ENCODE measurements at regions not wholly inside any gene's neighbourhood (a gene's known extent, or its start where the extent isn't known, plus 50 kb on each side); places are given as distances from the start of the nearest gene placed in this dataset.

DNA sequence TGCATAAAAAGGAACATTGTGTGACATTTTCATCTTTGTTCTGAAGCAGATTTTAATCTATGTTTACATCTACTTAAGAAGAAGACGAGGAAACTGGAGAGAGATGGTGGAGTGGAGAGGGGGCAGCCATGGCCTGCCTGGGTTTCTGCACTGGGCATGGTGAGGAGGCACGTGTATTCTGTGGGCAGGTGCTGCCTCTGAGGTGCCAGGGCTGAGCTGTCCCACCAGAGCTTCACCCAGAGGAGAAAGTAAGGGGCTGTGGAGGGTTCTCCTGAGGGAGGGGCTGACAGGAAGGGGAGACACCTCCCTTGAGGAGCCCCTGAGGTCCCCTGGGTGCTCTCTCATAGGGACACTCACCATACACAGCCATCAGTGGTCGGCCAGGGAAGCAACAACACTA lies 372.4 kb upstream of the OR4E1 start:
- Histone ChIP-seq H3K4me2 (ENCODE audit: low read length) (no peak overlapping the region), H3K9ac (no peak overlapping the region), H3K4me1 (no peaks in the 10 kb centered on the region), H2AFZ (no peak overlapping the region), H3K9me3 (ENCODE audit: control insufficient read depth, low read length) (no peaks in the 10 kb centered on the region), H3K36me3 (ENCODE audit: control insufficient read depth, insufficient read depth, low read length) (no peaks in the 10 kb centered on the region), H3K27ac (no peak overlapping the region), H3K4me3 (ENCODE audit: low read depth, low read length) (no peak overlapping the region), H3K79me2 (no peaks in the 10 kb centered on the region), H3K27me3 (ENCODE audit: control insufficient read depth, insufficient read depth, low read length) (no peaks in the 10 kb centered on the region)
- TF ChIP-seq, protein P1, sequence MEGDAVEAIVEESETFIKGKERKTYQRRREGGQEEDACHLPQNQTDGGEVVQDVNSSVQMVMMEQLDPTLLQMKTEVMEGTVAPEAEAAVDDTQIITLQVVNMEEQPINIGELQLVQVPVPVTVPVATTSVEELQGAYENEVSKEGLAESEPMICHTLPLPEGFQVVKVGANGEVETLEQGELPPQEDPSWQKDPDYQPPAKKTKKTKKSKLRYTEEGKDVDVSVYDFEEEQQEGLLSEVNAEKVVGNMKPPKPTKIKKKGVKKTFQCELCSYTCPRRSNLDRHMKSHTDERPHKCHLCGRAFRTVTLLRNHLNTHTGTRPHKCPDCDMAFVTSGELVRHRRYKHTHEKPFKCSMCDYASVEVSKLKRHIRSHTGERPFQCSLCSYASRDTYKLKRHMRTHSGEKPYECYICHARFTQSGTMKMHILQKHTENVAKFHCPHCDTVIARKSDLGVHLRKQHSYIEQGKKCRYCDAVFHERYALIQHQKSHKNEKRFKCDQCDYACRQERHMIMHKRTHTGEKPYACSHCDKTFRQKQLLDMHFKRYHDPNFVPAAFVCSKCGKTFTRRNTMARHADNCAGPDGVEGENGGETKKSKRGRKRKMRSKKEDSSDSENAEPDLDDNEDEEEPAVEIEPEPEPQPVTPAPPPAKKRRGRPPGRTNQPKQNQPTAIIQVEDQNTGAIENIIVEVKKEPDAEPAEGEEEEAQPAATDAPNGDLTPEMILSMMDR (IDR thresholded peaks at IDR 0.05): no peak

DNA sequence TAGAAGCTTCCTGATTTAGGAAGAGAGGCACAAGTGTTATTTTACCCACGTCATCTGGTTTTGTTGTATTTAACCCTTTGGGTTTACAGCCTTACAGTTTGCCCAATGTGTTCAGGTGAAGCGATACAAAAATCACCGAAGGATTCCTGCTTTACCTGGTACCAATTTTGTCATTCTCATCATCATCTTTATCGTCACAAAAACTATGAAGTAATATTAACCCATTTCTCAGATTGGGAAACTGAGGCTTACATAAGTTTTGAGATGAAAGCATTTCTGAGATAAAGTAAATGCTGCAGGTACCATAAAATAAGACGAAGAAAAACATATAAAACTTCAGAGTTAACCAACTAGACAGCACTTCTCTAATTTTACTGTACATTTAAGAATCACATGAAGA lies 370.6 kb upstream of the OR4E1 start:
- Histone ChIP-seq H3K79me2 (no peaks in the 10 kb centered on the region), H3K9me3 (ENCODE audit: control insufficient read depth, low read length) (no peaks in the 10 kb centered on the region), H3K27ac (no peak overlapping the region), H2AFZ (no peak overlapping the region), H3K36me3 (ENCODE audit: control insufficient read depth, insufficient read depth, low read length) (no peaks in the 10 kb centered on the region), H3K9ac (no peak overlapping the region), H3K4me2 (ENCODE audit: low read length) (no peak overlapping the region), H3K4me1 (no peaks in the 10 kb centered on the region), H3K27me3 (ENCODE audit: control insufficient read depth, insufficient read depth, low read length) (no peaks in the 10 kb centered on the region), H3K4me3 (ENCODE audit: low read depth, low read length) (no peak overlapping the region)
- TF ChIP-seq, protein P1 (IDR thresholded peaks at IDR 0.05): no peak

DNA sequence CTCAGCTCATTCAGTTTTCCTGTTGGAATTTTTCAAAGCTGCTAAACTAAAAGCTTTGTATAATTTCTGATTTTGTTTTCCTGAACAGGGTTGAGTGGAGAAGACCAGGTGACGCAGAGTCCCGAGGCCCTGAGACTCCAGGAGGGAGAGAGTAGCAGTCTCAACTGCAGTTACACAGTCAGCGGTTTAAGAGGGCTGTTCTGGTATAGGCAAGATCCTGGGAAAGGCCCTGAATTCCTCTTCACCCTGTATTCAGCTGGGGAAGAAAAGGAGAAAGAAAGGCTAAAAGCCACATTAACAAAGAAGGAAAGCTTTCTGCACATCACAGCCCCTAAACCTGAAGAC lies 367.1 kb upstream of the OR4E1 start:
- Histone ChIP-seq H3K36me3 (ENCODE audit: control insufficient read depth, insufficient read depth, low read length) (no peaks in the 10 kb centered on the region), H3K27ac (no peak overlapping the region), H3K27me3 (ENCODE audit: control insufficient read depth, insufficient read depth, low read length) (no peaks in the 10 kb centered on the region), H3K9me3 (ENCODE audit: control insufficient read depth, low read length) (peaks cover 4% of the 10 kb centered on the region), H3K4me2 (ENCODE audit: low read length) (no peak overlapping the region), H3K79me2 (no peaks in the 10 kb centered on the region), H3K4me1 (no peaks in the 10 kb centered on the region), H3K9ac (no peak overlapping the region), H3K4me3 (ENCODE audit: low read depth, low read length) (no peak overlapping the region), H2AFZ (no peak overlapping the region)
- TF ChIP-seq, protein P1 (IDR thresholded peaks at IDR 0.05): no peak

DNA sequence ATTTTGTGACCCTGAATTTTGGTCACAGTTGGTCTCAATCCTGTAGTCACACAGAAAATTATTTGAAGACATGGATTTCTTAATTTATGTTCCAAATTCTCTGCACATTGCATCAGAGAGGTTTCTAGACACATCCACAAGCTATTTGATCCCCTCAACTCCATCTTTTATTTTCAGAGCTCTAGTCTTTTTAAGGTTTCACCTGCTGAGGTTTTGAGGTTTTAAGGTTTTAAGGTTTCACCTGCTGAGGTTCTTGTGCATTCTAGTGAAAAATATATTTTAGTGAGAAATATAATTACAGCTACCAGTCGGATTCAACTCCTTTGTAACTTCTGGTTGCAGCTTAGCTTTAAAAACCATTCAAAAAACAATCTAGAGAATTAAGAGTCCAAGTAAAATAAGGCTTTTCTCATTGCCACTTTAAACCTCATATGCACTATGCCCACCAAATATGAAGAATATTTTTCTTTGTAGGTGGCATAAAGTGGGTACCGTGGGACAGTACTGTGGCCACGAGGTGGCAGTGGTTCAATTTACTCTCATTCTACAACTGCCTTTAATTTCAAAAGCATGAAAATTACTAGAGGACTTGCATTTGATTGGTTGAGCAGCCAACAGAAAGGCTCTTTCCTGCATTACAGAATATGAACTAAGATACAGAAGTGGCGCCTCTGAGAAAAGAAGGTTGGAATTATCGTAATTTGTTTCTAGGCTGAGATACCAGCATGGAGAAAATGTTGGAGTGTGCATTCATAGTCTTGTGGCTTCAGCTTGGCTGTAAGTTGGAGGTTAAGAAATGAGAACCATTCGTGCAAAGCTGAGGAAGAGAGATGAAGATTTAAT lies 366.5 kb upstream of the OR4E1 start:
- H3K27ac ChIP-seq: no peak overlapping the region
- H3K79me2 ChIP-seq: no peaks in the 10 kb centered on the region
- H2AFZ ChIP-seq: no peak overlapping the region
- peaks cover 4% of the 10 kb centered on the region for H3K9me3 ChIP-seq (ENCODE audit: control insufficient read depth, low read length)
- H3K4me3 ChIP-seq (ENCODE audit: low read depth, low read length): no peak overlapping the region
- TF ChIP-seq, protein P1 (IDR thresholded peaks at IDR 0.05): peak; percentile 17
- no peak overlapping the region for H3K9ac ChIP-seq
- H3K4me1 ChIP-seq: no peaks in the 10 kb centered on the region
- H3K36me3 ChIP-seq (ENCODE audit: control insufficient read depth, insufficient read depth, low read length): no peaks in the 10 kb centered on the region
- H3K4me2 ChIP-seq (ENCODE audit: low read length): no peak overlapping the region
- H3K27me3 ChIP-seq (ENCODE audit: control insufficient read depth, insufficient read depth, low read length): no peaks in the 10 kb centered on the region
